ENCODE measurements at regions not wholly inside any gene's neighbourhood (a gene's known extent, or its start where the extent isn't known, plus 50 kb on each side); places are given as distances from the start of the nearest gene placed in this dataset.

- TF ChIP-seq CTCF (IDR thresholded peaks at IDR 0.05 in 2 of 3, conservative IDR thresholded peaks at IDR 0.05 in 1 of 3; ENCODE audit: borderline replicate concordance in 1 of 3, insufficient read depth in 1 of 3, low read depth in 2 of 3, low read length in 2 of 3) (no peak), YY1 (IDR thresholded peaks at IDR 0.05; ENCODE audit: extremely low read depth, insufficient replicate concordance, low read depth, low read length) (no peak), REST (IDR thresholded peaks at IDR 0.05; ENCODE audit: low read depth) (no peak), POLR2AphosphoS5 (IDR thresholded peaks at IDR 0.05; ENCODE audit: low read depth, low read length) (no peak), JUND (IDR thresholded peaks at IDR 0.05) (no peak), POLR2A (IDR thresholded peaks at IDR 0.05; ENCODE audit: borderline replicate concordance, extremely low read depth, insufficient read depth, insufficient read length) (no peak), TCF7L2 (IDR thresholded peaks at IDR 0.05; ENCODE audit: borderline replicate concordance, extremely low read depth, insufficient read depth, insufficient read length) (no peak), EZH2phosphoT487 (IDR thresholded peaks at IDR 0.05; ENCODE audit: borderline replicate concordance) (no peak), EZH2 (IDR thresholded peaks at IDR 0.05) (no peak)
These were observed 382.9 kb upstream of the NPVF start for GRCh38 chr7:25611196-25611595.

Measured in HCT116 (cell line).